ENCODE measurements at regions not wholly inside any gene's neighbourhood (a gene's known extent, or its start where the extent isn't known, plus 50 kb on each side); places are given as distances from the start of the nearest gene placed in this dataset.

DNA sequence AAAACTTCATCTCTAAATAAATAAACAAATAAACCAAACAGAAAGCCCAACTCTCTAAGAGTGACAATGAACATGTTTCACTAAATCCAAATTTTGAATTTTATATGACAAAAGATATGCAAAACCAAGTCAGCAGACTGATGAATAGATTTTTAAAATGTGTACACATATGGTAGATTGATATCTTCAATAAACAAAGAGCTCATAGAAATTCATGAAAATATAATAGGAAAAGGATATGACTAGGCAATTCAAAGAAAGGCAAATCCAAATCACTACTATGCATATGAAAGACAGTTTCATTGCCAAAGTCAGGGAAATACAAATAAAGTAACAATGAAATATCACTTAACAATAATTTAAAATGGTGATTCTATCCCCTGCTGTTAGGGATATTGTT lies 63.7 kb upstream of the NBEA start:
- Histone ChIP-seq H3K4me3 (ENCODE audit: insufficient read depth, low read depth, low read length) (no peak overlapping the region), H3K27ac (ENCODE audit: insufficient read depth, low read length) (no peak overlapping the region), H4K20me1 (ENCODE audit: insufficient read depth, low read length) (no peaks in the 10 kb centered on the region), H4K91ac (ENCODE audit: insufficient read depth, low read depth, low read length) (no peak overlapping the region), H3K9me3 (ENCODE audit: control insufficient read depth, insufficient read depth, low read length) (no peaks in the 10 kb centered on the region), H2AK5ac (ENCODE audit: low read depth, low read length) (no peak overlapping the region), H2AFZ (replicated peaks; ENCODE audit: low read length, poor library complexity) (no peak overlapping the region), H3K9me1 (ENCODE audit: insufficient read depth, low read length) (no peaks in the 10 kb centered on the region), H2BK120ac (ENCODE audit: low read depth, low read length) (no peak overlapping the region), H4K5ac (ENCODE audit: low read depth, low read length) (no peak overlapping the region), H2BK15ac (ENCODE audit: low read depth, low read length) (no peak overlapping the region), H3K4me1 (ENCODE audit: control insufficient read depth, insufficient read depth, low read length) (no peaks in the 10 kb centered on the region), H3K36me3 (ENCODE audit: control insufficient read depth, insufficient read depth, low read length) (no peaks in the 10 kb centered on the region), H2BK20ac (ENCODE audit: low read depth, low read length) (no peak overlapping the region), H3K56ac (ENCODE audit: extremely low read depth, insufficient read depth, low read length) (no peak overlapping the region), H3K4me2 (ENCODE audit: low read depth, low read length) (no peak overlapping the region), H2AK9ac (replicated peaks; ENCODE audit: low read depth, low read length, poor library complexity) (no peak overlapping the region), H3K79me1 (ENCODE audit: low read depth in 1 of 2, low read length in 2 of 2) (no peaks in the 10 kb centered on the region), H3K14ac (replicated peaks; ENCODE audit: low read depth, low read length) (no peak overlapping the region), H3K18ac (ENCODE audit: low read depth, low read length) (no peak overlapping the region), H4K8ac (ENCODE audit: low read depth in 2 of 2, low read length in 2 of 2) (no peak overlapping the region), H3K9ac (ENCODE audit: low read depth, low read length) (no peak overlapping the region), H2BK5ac (ENCODE audit: low read depth, low read length, poor library complexity, severe bottlenecking) (no peak overlapping the region), H3K27me3 (ENCODE audit: control insufficient read depth, insufficient read depth, low read length) (no peaks in the 10 kb centered on the region), H3K23ac (ENCODE audit: low read depth, low read length) (no peak overlapping the region), H3K4ac (ENCODE audit: low read depth, low read length) (no peak overlapping the region)
- intact Hi-C loops (cut with micrococcal nuclease), result no loop called here
- TF ChIP-seq, protein P1, sequence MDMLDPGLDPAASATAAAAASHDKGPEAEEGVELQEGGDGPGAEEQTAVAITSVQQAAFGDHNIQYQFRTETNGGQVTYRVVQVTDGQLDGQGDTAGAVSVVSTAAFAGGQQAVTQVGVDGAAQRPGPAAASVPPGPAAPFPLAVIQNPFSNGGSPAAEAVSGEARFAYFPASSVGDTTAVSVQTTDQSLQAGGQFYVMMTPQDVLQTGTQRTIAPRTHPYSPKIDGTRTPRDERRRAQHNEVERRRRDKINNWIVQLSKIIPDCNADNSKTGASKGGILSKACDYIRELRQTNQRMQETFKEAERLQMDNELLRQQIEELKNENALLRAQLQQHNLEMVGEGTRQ (IDR thresholded peaks at IDR 0.05; ENCODE audit: low read depth, low read length), result no peak
- no peak for TF ChIP-seq CHD1 (IDR thresholded peaks at IDR 0.05; ENCODE audit: low read depth, low read length)
- ChIA-PET CTCF (no interaction called here), POLR2A (ENCODE audit: unreplicated experiment) (interaction anchor here (0.5 kb wide), 1 partner anchor 135 kb away, joined by 5 read pairs; no protein-coding TSS in a partner anchor)
- DNase-seq (no peak), ATAC-seq (ENCODE audit: low read depth) (no peak)
- BruUV-seq (replicated peaks), result no TSS peak
- in situ Hi-C loops (cut with MboI; ENCODE audit: low sequenced_read_pairs), result no loop called here
- dilution Hi-C loops (cut with HindIII; ENCODE audit: low sequenced_read_pairs, unreplicated experiment), result no loop called here

All from IMR-90 (cell line).